ENCODE measurements at regions not wholly inside any gene's neighbourhood (a gene's known extent, or its start where the extent isn't known, plus 50 kb on each side); places are given as distances from the start of the nearest gene placed in this dataset.

DNA sequence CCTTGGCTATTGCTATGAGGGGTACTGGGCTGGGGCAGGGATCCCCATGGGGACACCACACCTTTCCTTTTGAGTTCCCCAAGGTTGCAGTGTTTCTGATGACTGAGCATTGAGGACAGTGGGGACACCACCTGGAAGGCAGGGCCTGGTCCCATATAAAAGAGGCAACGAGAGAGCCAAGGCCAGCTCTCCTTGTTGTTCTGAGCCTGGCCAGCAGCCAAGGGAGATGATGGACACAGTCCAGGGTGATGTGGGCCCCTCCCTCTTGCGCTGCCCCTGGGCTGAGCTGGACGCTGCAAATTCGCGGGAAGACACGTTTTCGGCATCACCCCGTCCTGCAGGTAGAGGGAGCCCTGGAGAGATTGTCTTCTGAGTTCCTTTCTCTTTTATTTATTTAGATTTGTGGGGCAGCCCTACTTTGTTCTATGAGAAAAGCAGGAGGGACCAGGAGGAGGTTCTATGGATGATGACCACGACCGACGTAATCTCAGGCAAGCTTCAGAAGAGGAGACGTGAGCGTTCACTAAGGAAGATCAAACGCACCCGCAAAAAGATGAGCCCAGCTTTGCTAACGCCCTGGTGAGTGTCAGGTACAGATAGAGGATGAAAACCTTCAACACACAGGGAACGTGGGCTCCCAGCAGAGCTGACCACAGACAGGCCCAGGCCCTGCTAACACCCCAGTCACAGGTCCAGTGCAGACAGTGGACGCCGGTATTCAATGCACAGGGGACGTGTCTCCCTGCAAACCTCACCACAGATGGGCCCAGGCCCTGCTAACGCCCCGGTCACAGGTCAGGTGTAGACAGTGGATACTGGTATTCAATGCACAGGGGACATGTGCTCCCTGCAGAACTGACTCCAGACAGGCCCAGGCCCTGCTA is 97.4 kb downstream of the SHOX start:
- DNase-seq (ENCODE audit: low spot score in 2 of 2) (no peak), FAIRE-seq (no peak)

GRCh38 chrX:725971-726370 is 95.4 kb downstream of the SHOX start:
- DNase-seq (ENCODE audit: low spot score in 2 of 2) (no peak), FAIRE-seq (no peak)

GRCh38 chrX:724256-724655 is 93.7 kb downstream of the SHOX start:
- no peak for FAIRE-seq
- DNase-seq (ENCODE audit: low spot score in 2 of 2): no peak

GRCh38 chrX:723781-724180 is 93.2 kb downstream of the SHOX start:
- no peak for DNase-seq (ENCODE audit: low spot score in 2 of 2)
- no peak for FAIRE-seq

GRCh38 chrX:721354-721753 is 90.8 kb downstream of the SHOX start:
- no peak for FAIRE-seq
- DNase-seq (ENCODE audit: low spot score in 2 of 2): no peak

DNA sequence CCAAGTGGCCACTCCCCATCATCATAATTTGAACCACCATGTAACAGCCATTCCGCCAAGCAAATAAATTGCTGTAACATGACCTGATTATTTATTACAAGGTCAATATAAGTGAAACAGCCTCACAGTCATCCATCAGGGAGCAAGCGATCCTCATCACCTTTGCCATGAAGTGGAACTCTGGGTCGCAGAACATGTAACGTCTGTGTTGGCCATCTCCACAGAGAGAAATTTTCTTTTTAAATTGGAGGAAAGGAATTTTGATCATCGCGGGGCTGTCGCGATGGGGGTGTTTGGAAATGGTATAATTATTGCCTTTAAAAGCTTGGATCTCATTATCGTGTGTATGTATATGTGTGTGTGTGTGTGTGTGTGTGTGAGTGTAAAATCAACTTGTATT is 90.2 kb downstream of the SHOX start:
- FAIRE-seq (no peak), DNase-seq (ENCODE audit: low spot score in 2 of 2) (no peak)

- no peak for DNase-seq (ENCODE audit: low spot score in 2 of 2)
- no peak for FAIRE-seq
Observed at GRCh38 chrX:720250-720649, 89.7 kb downstream of the SHOX start.

DNA sequence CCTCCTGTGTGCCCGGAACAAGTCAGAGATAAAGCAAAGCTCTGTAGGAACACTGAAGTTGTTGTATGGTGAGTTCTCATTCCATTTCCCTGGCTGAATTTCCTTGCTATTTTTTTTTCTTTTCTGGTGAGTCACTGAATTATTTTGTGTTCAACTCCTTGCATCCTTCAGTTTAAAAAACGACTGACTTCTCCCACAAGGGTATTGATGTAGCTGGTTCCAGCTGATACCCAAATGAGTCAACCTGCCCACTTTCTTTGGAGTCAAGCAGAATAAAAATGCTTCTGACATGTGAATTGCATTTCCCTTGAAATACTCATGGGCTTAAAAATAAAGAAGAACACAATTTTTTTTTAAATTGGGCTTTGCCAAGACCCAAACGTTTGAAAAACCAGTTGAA is 85.5 kb downstream of the SHOX start:
- no peak for FAIRE-seq

GRCh38 chrX:714131-714530 is 83.5 kb downstream of the SHOX start:
- no peak for DNase-seq (ENCODE audit: low spot score in 2 of 2)
- no peak for FAIRE-seq

More for the DNA sequence above, 85.5 kb downstream of the SHOX start:
- no peak for DNase-seq (ENCODE audit: low spot score in 2 of 2)

All from frontal cortex (tissue), 3 donors.